WERI-Rb-1 (cell line): ENCODE measurements at regions not wholly inside any gene's neighbourhood (a gene's known extent, or its start where the extent isn't known, plus 50 kb on each side); places are given as distances from the start of the nearest gene placed in this dataset.

ENCODE experiments used
- DNase-seq: peaks from one replicate; pipeline ENCODE4 v3.0.0-alpha.2; 2020
- H3K27ac ChIP-seq: fragments of 250-450 bp; sonication (Bioruptor Pico); 2 replicates; pipeline ENCODE4 v1.5.1; 2020; ENCODE audit warnings: mild to moderate bottlenecking, moderate library complexity
- H3K27me3 ChIP-seq: fragments of 250-450 bp; sonication (Bioruptor Pico); 2 replicates; pipeline ENCODE4 v1.5.1; 2021; ENCODE audit warnings: mild to moderate bottlenecking, low read depth, moderate library complexity; ENCODE audit not compliant: insufficient read depth, severe bottlenecking
- H3K36me3 ChIP-seq: fragments of 250-450 bp; sonication (Bioruptor Pico); 2 replicates; pipeline ENCODE4 v1.5.1; 2020; ENCODE audit warnings: mild to moderate bottlenecking, moderate library complexity
- H3K4me3 ChIP-seq: 2 replicates; pipeline ENCODE4 v1.5.1; 2011; ENCODE audit warnings: low read depth, mild to moderate bottlenecking, control low read depth, low read length
- H3K9me3 ChIP-seq: fragments of 250-450 bp; sonication (Bioruptor Pico); 2 replicates; pipeline ENCODE4 v1.5.1; 2021; ENCODE audit warnings: mild to moderate bottlenecking, moderate library complexity; ENCODE audit not compliant: severe bottlenecking
- CTCF ChIP-seq: IDR thresholded peaks from 2 replicates; pipeline ENCODE4 v1.5.1; 2011; ENCODE audit warnings: low read depth, mild to moderate bottlenecking, control low read depth, inconsistent platforms, low read length

GRCh38 chr7:36084485-36085091 is 68.5 kb upstream of the EEPD1 start:
- DNase-seq, result peak; percentile 81
- peak; percentile 68 for TF ChIP-seq CTCF
- no peaks in the 10 kb centered on the region for H3K36me3 ChIP-seq
- no peak overlapping the region for H3K4me3 ChIP-seq
- no peak overlapping the region for H3K27ac ChIP-seq
- no peaks in the 10 kb centered on the region for H3K27me3 ChIP-seq
- peaks cover 2% of the 10 kb centered on the region for H3K9me3 ChIP-seq

- no peaks in the 10 kb centered on the region for H3K36me3 ChIP-seq
- H3K27me3 ChIP-seq, result no peaks in the 10 kb centered on the region
- H3K27ac ChIP-seq, result no peak overlapping the region
- H3K4me3 ChIP-seq, result no peak overlapping the region
- peaks cover 2% of the 10 kb centered on the region for H3K9me3 ChIP-seq
- no peak for DNase-seq
- TF ChIP-seq CTCF, result no peak
These were observed 68.0 kb upstream of the EEPD1 start for GRCh38 chr7:36085096-36085495.

GRCh38 chr7:36086571-36086970 is 66.5 kb upstream of the EEPD1 start:
- no peak overlapping the region for H3K27ac ChIP-seq
- H3K4me3 ChIP-seq, result no peak overlapping the region
- no peaks in the 10 kb centered on the region for H3K36me3 ChIP-seq
- TF ChIP-seq CTCF, result no peak
- H3K27me3 ChIP-seq, result no peaks in the 10 kb centered on the region
- no peak for DNase-seq
- H3K9me3 ChIP-seq, result peaks cover 2% of the 10 kb centered on the region

- DNase-seq, result no peak
- H3K36me3 ChIP-seq, result no peaks in the 10 kb centered on the region
- no peak overlapping the region for H3K4me3 ChIP-seq
- no peak for TF ChIP-seq CTCF
- H3K27ac ChIP-seq, result no peak overlapping the region
- no peaks in the 10 kb centered on the region for H3K27me3 ChIP-seq
- H3K9me3 ChIP-seq, result peaks cover 2% of the 10 kb centered on the region
These were observed 64.5 kb upstream of the EEPD1 start for GRCh38 chr7:36088553-36088952.

GRCh38 chr7:36088966-36089365 is 64.1 kb upstream of the EEPD1 start:
- no peaks in the 10 kb centered on the region for H3K27me3 ChIP-seq

More at GRCh38 chr7:36088966-36089365, 64.1 kb upstream of the EEPD1 start:
- peaks cover 2% of the 10 kb centered on the region for H3K9me3 ChIP-seq
- no peaks in the 10 kb centered on the region for H3K36me3 ChIP-seq
- no peak overlapping the region for H3K27ac ChIP-seq
- no peak for DNase-seq
- no peak for TF ChIP-seq CTCF
- H3K4me3 ChIP-seq, result no peak overlapping the region
